Heart left ventricle (tissue), 13 donors: ENCODE measurements at regions not wholly inside any gene's neighbourhood (a gene's known extent, or its start where the extent isn't known, plus 50 kb on each side); places are given as distances from the start of the nearest gene placed in this dataset.

Experiments used
- POLR2A ChIP-seq, 2 donors: fragments of 450-650 bp; IDR thresholded peaks; one replicate each; pipeline ENCODE4 v1.6.1; 2017; ENCODE audit warnings: antibody characterized with exemption in 2 of 2, mild to moderate bottlenecking in 2 of 2, moderate library complexity in 2 of 2
- TF ChIP-seq, protein P1 (sequence below), 12 donors: fragments of 200-600 bp; sonication (generic) in 4 of 12; IDR thresholded peaks; one replicate each; pipeline versions ENCODE4 v1.5.0 to v1.8.0; 2018 to 2022; ENCODE audit warnings: antibody characterized with exemption in 12 of 12, mild to moderate bottlenecking in 5 of 12
- donor health status: ischemic (EF 13 %, LVEDD 7.1; RV severe dilation, severe dysfunction).
- donor health status: DM: no; HTN: yes; CAD: no.
- donor health status: DM: no; HTN: no; CAD: no.
- donor health status: ischemic (EF 25% LVEDD 6.9; RV normal size, moderate dysfunction).
- donor health status: ischemic (EF 25% LVEDD 5.7; RV mildly dilated, moderate dysfunction).
- donor health status: ischemic (EF 35%, LVEDD 5.7; RV mildly dilated, moderate dysfunction).
- donor health status: nonischemic (EF 11% LVEDD 7.7; RV severe dilation, severe dysfunction).
- donor health status: DM: yes; HTN: yes; CAD: no.
- donor health status: PGD.
- donor health status: ischemic (EF 29% LVEDD 5.4; RV normal size, mild dysfunction).
- donor health status: nonischemic (EF 23%, LVEDD 6.1; RV moderate dilation, normal function).

DNA sequence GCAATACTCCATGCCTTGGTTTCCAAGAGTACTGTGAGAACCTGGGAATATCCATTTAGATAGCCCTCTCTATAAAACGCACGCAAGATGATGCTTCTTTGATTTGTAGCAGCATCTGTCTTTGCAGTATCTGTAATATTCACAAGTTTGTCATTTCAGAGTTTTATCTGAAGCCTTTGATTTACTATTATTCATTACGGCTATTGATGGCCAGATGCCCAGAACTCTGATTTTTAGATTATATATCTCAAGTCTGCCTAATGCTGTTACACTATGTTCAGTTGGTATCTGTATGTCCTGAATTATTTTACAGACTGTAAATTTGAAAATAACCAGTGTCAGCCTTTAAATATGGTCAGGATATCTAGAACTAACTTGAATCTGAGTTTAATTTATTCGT is 233.3 kb downstream of the FAM170A start:
- TF ChIP-seq, protein P1, sequence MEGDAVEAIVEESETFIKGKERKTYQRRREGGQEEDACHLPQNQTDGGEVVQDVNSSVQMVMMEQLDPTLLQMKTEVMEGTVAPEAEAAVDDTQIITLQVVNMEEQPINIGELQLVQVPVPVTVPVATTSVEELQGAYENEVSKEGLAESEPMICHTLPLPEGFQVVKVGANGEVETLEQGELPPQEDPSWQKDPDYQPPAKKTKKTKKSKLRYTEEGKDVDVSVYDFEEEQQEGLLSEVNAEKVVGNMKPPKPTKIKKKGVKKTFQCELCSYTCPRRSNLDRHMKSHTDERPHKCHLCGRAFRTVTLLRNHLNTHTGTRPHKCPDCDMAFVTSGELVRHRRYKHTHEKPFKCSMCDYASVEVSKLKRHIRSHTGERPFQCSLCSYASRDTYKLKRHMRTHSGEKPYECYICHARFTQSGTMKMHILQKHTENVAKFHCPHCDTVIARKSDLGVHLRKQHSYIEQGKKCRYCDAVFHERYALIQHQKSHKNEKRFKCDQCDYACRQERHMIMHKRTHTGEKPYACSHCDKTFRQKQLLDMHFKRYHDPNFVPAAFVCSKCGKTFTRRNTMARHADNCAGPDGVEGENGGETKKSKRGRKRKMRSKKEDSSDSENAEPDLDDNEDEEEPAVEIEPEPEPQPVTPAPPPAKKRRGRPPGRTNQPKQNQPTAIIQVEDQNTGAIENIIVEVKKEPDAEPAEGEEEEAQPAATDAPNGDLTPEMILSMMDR (IDR thresholded peaks at IDR 0.05): no peak
- TF ChIP-seq POLR2A (IDR thresholded peaks at IDR 0.05): no peak
